ENCODE measurements at regions not wholly inside any gene's neighbourhood (a gene's known extent, or its start where the extent isn't known, plus 50 kb on each side); places are given as distances from the start of the nearest gene placed in this dataset.

GRCh38 chr3:159660326-159660725 lies 328.3 kb upstream of the IL12A start:
- DNase-seq (ENCODE audit: low read depth), result no peak
- no peak for TF ChIP-seq CTCF (conservative IDR thresholded peaks at IDR 0.05; ENCODE audit: control insufficient read depth, insufficient read depth, low read depth, low read length)
- H3K4me3 ChIP-seq (ENCODE audit: control insufficient read depth, low read depth, low read length), result no peak overlapping the region

GRCh38 chr3:159660901-159661300 lies 327.7 kb upstream of the IL12A start:
- DNase-seq (ENCODE audit: low read depth), result no peak
- TF ChIP-seq CTCF (conservative IDR thresholded peaks at IDR 0.05; ENCODE audit: control insufficient read depth, insufficient read depth, low read depth, low read length), result no peak
- no peak overlapping the region for H3K4me3 ChIP-seq (ENCODE audit: control insufficient read depth, low read depth, low read length)

- no peak for DNase-seq (ENCODE audit: low read depth)
- no peak for TF ChIP-seq CTCF (conservative IDR thresholded peaks at IDR 0.05; ENCODE audit: control insufficient read depth, insufficient read depth, low read depth, low read length)
- H3K4me3 ChIP-seq (ENCODE audit: control insufficient read depth, low read depth, low read length), result no peak overlapping the region
Observed at GRCh38 chr3:159662549-159662948, 326.1 kb upstream of the IL12A start.

GRCh38 chr3:159664006-159664405 lies 324.6 kb upstream of the IL12A start:
- no peak for DNase-seq (ENCODE audit: low read depth)
- TF ChIP-seq CTCF (conservative IDR thresholded peaks at IDR 0.05; ENCODE audit: control insufficient read depth, insufficient read depth, low read depth, low read length), result no peak
- no peak overlapping the region for H3K4me3 ChIP-seq (ENCODE audit: control insufficient read depth, low read depth, low read length)

- no peak overlapping the region for H3K4me3 ChIP-seq (ENCODE audit: control insufficient read depth, low read depth, low read length)
- DNase-seq (ENCODE audit: low read depth), result no peak
- TF ChIP-seq CTCF (conservative IDR thresholded peaks at IDR 0.05; ENCODE audit: control insufficient read depth, insufficient read depth, low read depth, low read length), result no peak
Observed at GRCh38 chr3:159664653-159665052, 324.0 kb upstream of the IL12A start.

GRCh38 chr3:159667261-159667660 lies 321.4 kb upstream of the IL12A start:
- DNase-seq (ENCODE audit: low read depth), result no peak
- TF ChIP-seq CTCF (conservative IDR thresholded peaks at IDR 0.05; ENCODE audit: control insufficient read depth, insufficient read depth, low read depth, low read length), result no peak

GRCh38 chr3:159668461-159668860 lies 320.2 kb upstream of the IL12A start:
- H3K4me3 ChIP-seq (ENCODE audit: control insufficient read depth, low read depth, low read length), result no peak overlapping the region
- TF ChIP-seq CTCF (conservative IDR thresholded peaks at IDR 0.05; ENCODE audit: control insufficient read depth, insufficient read depth, low read depth, low read length), result no peak
- no peak for DNase-seq (ENCODE audit: low read depth)

More at GRCh38 chr3:159667261-159667660, 321.4 kb upstream of the IL12A start:
- H3K4me3 ChIP-seq (ENCODE audit: control insufficient read depth, low read depth, low read length), result no peak overlapping the region

Data from fibroblast of mammary gland (primary cell).